WI38 (cell line): ENCODE measurements at regions not wholly inside any gene's neighbourhood (a gene's known extent, or its start where the extent isn't known, plus 50 kb on each side); places are given as distances from the start of the nearest gene placed in this dataset.

Experiments
- H3K4me3 ChIP-seq: 2 replicates; pipeline ENCODE4 v1.5.1; 2011; ENCODE audit warnings: low read depth, mild to moderate bottlenecking, control low read depth, low read length
- CTCF ChIP-seq: IDR thresholded peaks from 2 replicates; pipeline ENCODE4 v1.5.1; 2012; ENCODE audit warnings: low read depth, mild to moderate bottlenecking, control low read depth, low read length

GRCh38 chr9:1473956-1474634 is 423.9 kb downstream of the DMRT2 start:
- no peak for TF ChIP-seq CTCF
- no peak overlapping the region for H3K4me3 ChIP-seq

GRCh38 chr9:1474671-1475070 is 424.5 kb downstream of the DMRT2 start:
- no peak for TF ChIP-seq CTCF

GRCh38 chr9:1490341-1491232 is 440.4 kb downstream of the DMRT2 start:
- no peak overlapping the region for H3K4me3 ChIP-seq
- no peak for TF ChIP-seq CTCF

More at GRCh38 chr9:1474671-1475070, 424.5 kb downstream of the DMRT2 start:
- no peak overlapping the region for H3K4me3 ChIP-seq

- TF ChIP-seq CTCF: no peak
Measured at GRCh38 chr9:1492156-1492555, 442.0 kb downstream of the DMRT2 start.

GRCh38 chr9:1495282-1496030 is 445.3 kb downstream of the DMRT2 start:
- H3K4me3 ChIP-seq: no peak overlapping the region
- TF ChIP-seq CTCF: no peak

More at GRCh38 chr9:1492156-1492555, 442.0 kb downstream of the DMRT2 start:
- no peak overlapping the region for H3K4me3 ChIP-seq

- no peak for TF ChIP-seq CTCF
- no peak overlapping the region for H3K4me3 ChIP-seq
Measured at GRCh38 chr9:1505489-1505888, 455.3 kb downstream of the DMRT2 start.
